HepG2 (cell line): ENCODE measurements at regions not wholly inside any gene's neighbourhood (a gene's known extent, or its start where the extent isn't known, plus 50 kb on each side); places are given as distances from the start of the nearest gene placed in this dataset.

Experiments
- ATAC-seq: fragments of 200-7000 bp; cut with Tn5 transposase; 3 replicates; pipeline ENCODE4 v1.9.1; 2020; ENCODE audit warnings: mild to moderate bottlenecking, moderate library complexity
- BruUV-seq: library from RNA; stranded (reverse); fragments of 400-500 nt; replicated peaks from 2 replicates; lab custom pipeline; 2021; lab: Mats Ljungman, UMichigan
- CTCF ChIA-PET: fragments of 300-600 bp; formaldehyde crosslinking; extraction: SDS; loops from one replicate; lab custom pipeline; 2021; ENCODE audit warnings: low total read pairs, inconsistent platforms, low intra/inter-chr PET ratio; lab: Yijun Ruan, JAX
- POLR2A ChIA-PET: fragments of 350-600 bp; sonication (Branson Sonifier 250); formaldehyde crosslinking; loops from one replicate; lab custom pipeline; 2020; ENCODE audit warnings: antibody characterized with exemption, inconsistent platforms; lab: Yijun Ruan, JAX
- DNase-seq: peaks from one replicate; pipeline ENCODE4 v3.0.0-alpha.2; 2015; ENCODE audit warnings: low spot score
- FAIRE-seq: peaks from 3 replicates; lab custom pipeline; 2011; peaks lifted over from hg19 to GRCh38; lab: Jason Lieb, UNC
- H2AFZ ChIP-seq: one replicate; pipeline ENCODE4 v1.6.1; 2011; ENCODE audit warnings: low read length, inconsistent platforms
- H3K27ac ChIP-seq: fragments of 300-600 bp; 3 replicates; pipeline ENCODE4 v1.8.0; 2011; ENCODE audit warnings: mixed run types, mild to moderate bottlenecking, mixed read lengths, low read length, inconsistent platforms; ENCODE audit not compliant: insufficient read depth; ENCODE audit errors: extremely low read length
- H3K27me3 ChIP-seq, 2 experiments: fragments of 200-600 bp in 1 of 2; 2 replicates in 1 of 2; 3 replicates in 1 of 2; pipeline versions ENCODE4 v1.6.0 to v1.8.0; 2011; ENCODE audit warnings: low read length in 2 of 2, mild to moderate bottlenecking in 2 of 2, moderate library complexity in 2 of 2, inconsistent platforms in 1 of 2; ENCODE audit not compliant: insufficient read depth in 2 of 2, control insufficient read depth in 1 of 2
- H3K36me3 ChIP-seq, 2 experiments: fragments of 200-600 bp in 1 of 2; replicated peaks in 1 of 2; 2 replicates in 1 of 2; 3 replicates in 1 of 2; pipeline versions ENCODE4 v1.5.1 to v1.8.0; 2011; ENCODE audit warnings: low read length in 2 of 2, inconsistent platforms in 1 of 2; ENCODE audit not compliant: insufficient read depth in 2 of 2, control insufficient read depth in 1 of 2
- H3K4me1 ChIP-seq: 2 replicates; pipeline ENCODE4 v1.5.1; 2012; ENCODE audit warnings: low read length, inconsistent platforms; ENCODE audit not compliant: insufficient read depth
- H3K4me2 ChIP-seq: 2 replicates; pipeline ENCODE4 v1.6.0; 2011; ENCODE audit warnings: low read depth, low read length, inconsistent platforms
- H3K4me3 ChIP-seq, 3 experiments: fragments of 200-600 bp in 1 of 3; sonication (generic), shearing (Covaris generic) in 1 of 3; replicated peaks in 1 of 3; 2 replicates each; pipeline ENCODE4 v1.5.1; 2011 to 2016; ENCODE audit warnings: low read length in 3 of 3, inconsistent platforms in 2 of 3, low read depth in 2 of 3, mild to moderate bottlenecking in 2 of 3, control low read depth in 1 of 3, mixed read lengths in 1 of 3; ENCODE audit not compliant: insufficient read depth in 1 of 3
- H3K79me2 ChIP-seq: one replicate; pipeline ENCODE4 v1.6.1; 2011; ENCODE audit warnings: low read length, inconsistent platforms; ENCODE audit not compliant: insufficient read depth
- H3K9ac ChIP-seq: 2 replicates; pipeline ENCODE4 v1.6.0; 2011; ENCODE audit warnings: mild to moderate bottlenecking, low read depth, low read length, inconsistent platforms; ENCODE audit not compliant: insufficient read depth
- H3K9me3 ChIP-seq: 2 replicates; pipeline ENCODE4 v1.5.1; 2012; ENCODE audit warnings: mild to moderate bottlenecking, low read length
- H4K20me1 ChIP-seq: 2 replicates; pipeline ENCODE4 v1.6.0; 2011; ENCODE audit warnings: inconsistent platforms, mild to moderate bottlenecking, low read length, moderate library complexity; ENCODE audit not compliant: insufficient read depth
- ATRX ChIP-seq: sonication (generic); formaldehyde crosslinking; IDR thresholded peaks from 2 replicates; pipeline ENCODE4 v1.4.0; 2020; ENCODE audit warnings: missing genetic modification reagents, borderline replicate concordance
- FOXC1 ChIP-seq: sonication (generic); formaldehyde crosslinking; IDR thresholded peaks from 2 replicates; pipeline ENCODE4 v1.8.0; 2022; ENCODE audit warnings: mild to moderate bottlenecking, missing genetic modification reagents, borderline replicate concordance
- IRF1 ChIP-seq: sonication (generic); formaldehyde crosslinking; IDR thresholded peaks from 2 replicates; pipeline ENCODE4 v1.4.0; 2020; ENCODE audit warnings: low read depth, mild to moderate bottlenecking, missing genetic modification reagents
- MBD4 ChIP-seq: IDR thresholded peaks from 2 replicates; pipeline ENCODE4 v1.6.1; 2012; ENCODE audit warnings: low read length, inconsistent platforms, borderline replicate concordance
- RCOR2 ChIP-seq: IDR thresholded peaks from 2 replicates; pipeline ENCODE4 v1.6.1; 2016; ENCODE audit warnings: missing biosample characterization, missing genetic modification reagents
- SMC3 ChIP-seq: IDR thresholded peaks from 2 replicates; pipeline ENCODE4 v1.6.1; 2011; ENCODE audit warnings: low read length, improper control_type of control experiment
- ZNF430 ChIP-seq: sonication (generic); formaldehyde crosslinking; IDR thresholded peaks from 2 replicates; pipeline ENCODE4 v1.9.0; 2021; ENCODE audit warnings: mild to moderate bottlenecking, missing genetic modification reagents
- ZNF652 ChIP-seq: IDR thresholded peaks from 2 replicates; pipeline ENCODE4 v1.6.1; 2016; ENCODE audit warnings: low read depth, borderline replicate concordance
- ZNF768 ChIP-seq: sonication (generic); formaldehyde crosslinking; IDR thresholded peaks from 2 replicates; pipeline ENCODE4 v1.4.0; 2020; ENCODE audit warnings: missing genetic modification reagents
- WGBS: methylation state at CpG from one replicate; pipeline ENCODE4 v1.1.6; 2017; ENCODE audit warnings: low lambda C conversion rate; 5-methylcytosine and 5-hydroxymethylcytosine counted together
- in situ Hi-C: cut with HindIII; loops from 2 replicates; pipeline ENCODE4 v1.10.0; 2017; ENCODE audit warnings: low pct_unique_long_range_greater_than_20kb; ENCODE audit not compliant: extremely low pct_ligation_motif_present
- intact Hi-C: fragments of 100-400 bp; cut with micrococcal nuclease; formaldehyde crosslinking; loops from one replicate; pipeline ENCODE4 v1.10.0; 2022; ENCODE audit not compliant: unreplicated experiment

GRCh38 chr12:93059925-93060665 lies 131.0 kb upstream of the EEA1 start (continued):
- no peak for TF ChIP-seq RCOR2 (CRISPR knock-in tag)
- no peak for TF ChIP-seq ZNF430 (CRISPR knock-in tag)
- TF ChIP-seq MBD4: no peak
- no peak for TF ChIP-seq ATRX (CRISPR knock-in tag)

- Histone ChIP-seq H3K9me3 (no peaks in the 10 kb centered on the region), H3K4me2 (no peak overlapping the region), H2AFZ (no peak overlapping the region), H3K4me1 (peaks cover 17% of the 10 kb centered on the region), H3K36me3 (no peaks in the 10 kb centered on the region), H3K4me3 (no peak overlapping the region), H4K20me1 (no peaks in the 10 kb centered on the region), H3K27me3 (no peaks in the 10 kb centered on the region; a peak in 1 of 5 replicates), H3K9ac (no peak overlapping the region), H3K79me2 (no peaks in the 10 kb centered on the region), H3K27ac (no peak overlapping the region)
- in situ Hi-C loops (no loop called here), intact Hi-C loops (no loop called here)
- ATAC-seq (peak; percentile 41; the same call in 1 of the 3 replicates), FAIRE-seq (no peak), DNase-seq (peak; percentile 63)
- TF ChIP-seq SMC3: peak; percentile 30; the same call in 1 of the 2 replicates
- peak; percentile 71; the same call in 1 of the 2 replicates for TF ChIP-seq RCOR2 (CRISPR knock-in tag)
- TF ChIP-seq FOXC1 (CRISPR knock-in tag): no peak
- no peak for TF ChIP-seq ZNF652 (CRISPR knock-in tag)
- TF ChIP-seq IRF1 (CRISPR knock-in tag): no peak
- peak; percentile 80; the same call in 1 of the 2 replicates for TF ChIP-seq ZNF768 (CRISPR knock-in tag)
- no TSS peak for BruUV-seq
- ChIA-PET CTCF (interaction anchor here (1.6 kb wide), 1 partner anchor 73 kb away, joined by 4 read pairs; no protein-coding TSS in a partner anchor), POLR2A (no interaction called here)
- WGBS: 57% methylated on average over 8 of the region's 8 CpGs
Measured at GRCh38 chr12:93060666-93061472, 131.8 kb upstream of the EEA1 start.
